HepG2 (cell line): ENCODE measurements at regions not wholly inside any gene's neighbourhood (a gene's known extent, or its start where the extent isn't known, plus 50 kb on each side); places are given as distances from the start of the nearest gene placed in this dataset.

Experiments used
- HMG20A ChIP-seq: IDR thresholded peaks from 2 replicates; pipeline ENCODE4 v1.6.1; 2016; ENCODE audit warnings: borderline replicate concordance
- MIXL1 ChIP-seq: IDR thresholded peaks from 2 replicates; pipeline ENCODE4 v1.6.1; 2016
- SATB2 ChIP-seq: sonication (generic); formaldehyde crosslinking; IDR thresholded peaks from 2 replicates; pipeline ENCODE4 v1.5.0; 2020; ENCODE audit warnings: missing genetic modification reagents
- ZNF253 ChIP-seq: sonication (generic); formaldehyde crosslinking; IDR thresholded peaks from 2 replicates; pipeline ENCODE4 v1.8.0; 2022; ENCODE audit warnings: mild to moderate bottlenecking, missing genetic modification reagents, borderline replicate concordance
- ZNF530 ChIP-seq: sonication (generic); formaldehyde crosslinking; IDR thresholded peaks from 2 replicates; pipeline ENCODE4 v1.5.0; 2020; ENCODE audit warnings: low read depth, mild to moderate bottlenecking, missing genetic modification reagents
- ZNF652 ChIP-seq: IDR thresholded peaks from 2 replicates; pipeline ENCODE4 v1.6.1; 2016; ENCODE audit warnings: low read depth, borderline replicate concordance
- ZNF703 ChIP-seq: sonication (generic); formaldehyde crosslinking; IDR thresholded peaks from 2 replicates; pipeline ENCODE4 v1.5.1; 2020; ENCODE audit warnings: missing genetic modification reagents, mild to moderate bottlenecking, moderate library complexity, borderline replicate concordance
- ZNF749 ChIP-seq: sonication (generic); formaldehyde crosslinking; IDR thresholded peaks from 2 replicates; pipeline ENCODE4 v1.8.0; 2022; ENCODE audit warnings: mild to moderate bottlenecking, missing genetic modification reagents, moderate library complexity, borderline replicate concordance
- ZNF780A ChIP-seq: sonication (generic); formaldehyde crosslinking; IDR thresholded peaks from 2 replicates; pipeline ENCODE4 v1.8.0; 2022; ENCODE audit warnings: mild to moderate bottlenecking, missing genetic modification reagents, moderate library complexity
- TF ChIP-seq, protein P1 (sequence below): sonication (generic); formaldehyde crosslinking; IDR thresholded peaks from one replicate; pipeline ENCODE4 v1.5.1; 2020; ENCODE audit warnings: mild to moderate bottlenecking, missing genetic modification reagents; ENCODE audit errors: not compliant biosample characterization
- TF ChIP-seq, protein P2 (sequence below), 2 experiments: sonication (generic) in 1 of 2; formaldehyde crosslinking in 1 of 2; IDR thresholded peaks; 2 replicates each; pipeline versions ENCODE4 v1.5.1 to v1.6.1; 2011 to 2020; ENCODE audit warnings: borderline replicate concordance in 1 of 2, low read depth in 1 of 2, low read length in 1 of 2, mild to moderate bottlenecking in 1 of 2, missing genetic modification reagents in 1 of 2, moderate library complexity in 1 of 2
- TF ChIP-seq, protein P3 (sequence below): IDR thresholded peaks from 2 replicates; pipeline ENCODE4 v1.6.1; 2016; ENCODE audit warnings: low read depth, missing genetic modification reagents, missing compliant biosample characterization

DNA sequence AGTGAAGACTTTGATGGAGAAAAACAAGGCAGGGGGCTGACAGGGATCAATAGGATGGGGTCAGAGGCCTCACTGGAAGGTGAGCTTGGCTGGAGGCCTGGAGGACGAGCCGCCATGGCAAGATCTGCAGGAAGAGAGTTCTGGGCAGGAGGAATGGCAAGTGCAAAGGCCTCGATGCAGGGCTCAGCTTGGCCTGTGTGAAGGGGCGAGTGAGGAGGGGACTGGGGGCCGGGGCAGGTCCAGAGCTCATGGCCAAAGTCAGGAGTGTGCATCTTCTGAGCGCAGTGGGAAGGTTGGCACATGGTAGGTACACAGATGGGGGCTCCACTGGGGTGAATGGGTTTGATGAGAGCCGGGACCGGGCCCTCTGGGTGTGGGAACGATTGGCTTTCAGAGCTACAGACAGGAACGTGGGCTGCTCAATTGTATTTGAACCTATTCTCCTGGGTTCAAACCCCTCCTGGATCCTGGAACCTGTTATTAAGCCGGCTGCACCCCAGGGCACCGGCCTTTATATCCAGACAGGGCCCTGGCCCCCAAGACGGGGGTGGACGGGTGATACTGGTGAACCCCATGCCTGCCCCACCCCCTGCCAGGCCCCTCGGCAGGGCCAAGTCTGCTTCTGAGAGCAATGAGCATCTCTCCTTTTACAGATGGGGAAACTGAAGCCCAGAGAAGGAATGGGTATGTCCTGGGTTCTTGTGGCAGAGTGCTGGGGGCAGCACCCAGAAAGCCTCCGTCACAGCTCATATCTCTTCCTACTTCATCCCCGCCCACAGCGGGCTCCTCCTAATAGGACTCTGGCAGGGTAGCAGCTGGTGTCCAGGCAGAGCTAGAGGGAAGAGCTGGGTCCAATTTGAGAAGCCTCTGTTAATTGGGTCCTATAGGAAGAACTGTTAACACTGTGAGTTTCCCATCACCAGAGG is 106.1 kb downstream of the CEBPB start (continued):
- TF ChIP-seq, protein P1, sequence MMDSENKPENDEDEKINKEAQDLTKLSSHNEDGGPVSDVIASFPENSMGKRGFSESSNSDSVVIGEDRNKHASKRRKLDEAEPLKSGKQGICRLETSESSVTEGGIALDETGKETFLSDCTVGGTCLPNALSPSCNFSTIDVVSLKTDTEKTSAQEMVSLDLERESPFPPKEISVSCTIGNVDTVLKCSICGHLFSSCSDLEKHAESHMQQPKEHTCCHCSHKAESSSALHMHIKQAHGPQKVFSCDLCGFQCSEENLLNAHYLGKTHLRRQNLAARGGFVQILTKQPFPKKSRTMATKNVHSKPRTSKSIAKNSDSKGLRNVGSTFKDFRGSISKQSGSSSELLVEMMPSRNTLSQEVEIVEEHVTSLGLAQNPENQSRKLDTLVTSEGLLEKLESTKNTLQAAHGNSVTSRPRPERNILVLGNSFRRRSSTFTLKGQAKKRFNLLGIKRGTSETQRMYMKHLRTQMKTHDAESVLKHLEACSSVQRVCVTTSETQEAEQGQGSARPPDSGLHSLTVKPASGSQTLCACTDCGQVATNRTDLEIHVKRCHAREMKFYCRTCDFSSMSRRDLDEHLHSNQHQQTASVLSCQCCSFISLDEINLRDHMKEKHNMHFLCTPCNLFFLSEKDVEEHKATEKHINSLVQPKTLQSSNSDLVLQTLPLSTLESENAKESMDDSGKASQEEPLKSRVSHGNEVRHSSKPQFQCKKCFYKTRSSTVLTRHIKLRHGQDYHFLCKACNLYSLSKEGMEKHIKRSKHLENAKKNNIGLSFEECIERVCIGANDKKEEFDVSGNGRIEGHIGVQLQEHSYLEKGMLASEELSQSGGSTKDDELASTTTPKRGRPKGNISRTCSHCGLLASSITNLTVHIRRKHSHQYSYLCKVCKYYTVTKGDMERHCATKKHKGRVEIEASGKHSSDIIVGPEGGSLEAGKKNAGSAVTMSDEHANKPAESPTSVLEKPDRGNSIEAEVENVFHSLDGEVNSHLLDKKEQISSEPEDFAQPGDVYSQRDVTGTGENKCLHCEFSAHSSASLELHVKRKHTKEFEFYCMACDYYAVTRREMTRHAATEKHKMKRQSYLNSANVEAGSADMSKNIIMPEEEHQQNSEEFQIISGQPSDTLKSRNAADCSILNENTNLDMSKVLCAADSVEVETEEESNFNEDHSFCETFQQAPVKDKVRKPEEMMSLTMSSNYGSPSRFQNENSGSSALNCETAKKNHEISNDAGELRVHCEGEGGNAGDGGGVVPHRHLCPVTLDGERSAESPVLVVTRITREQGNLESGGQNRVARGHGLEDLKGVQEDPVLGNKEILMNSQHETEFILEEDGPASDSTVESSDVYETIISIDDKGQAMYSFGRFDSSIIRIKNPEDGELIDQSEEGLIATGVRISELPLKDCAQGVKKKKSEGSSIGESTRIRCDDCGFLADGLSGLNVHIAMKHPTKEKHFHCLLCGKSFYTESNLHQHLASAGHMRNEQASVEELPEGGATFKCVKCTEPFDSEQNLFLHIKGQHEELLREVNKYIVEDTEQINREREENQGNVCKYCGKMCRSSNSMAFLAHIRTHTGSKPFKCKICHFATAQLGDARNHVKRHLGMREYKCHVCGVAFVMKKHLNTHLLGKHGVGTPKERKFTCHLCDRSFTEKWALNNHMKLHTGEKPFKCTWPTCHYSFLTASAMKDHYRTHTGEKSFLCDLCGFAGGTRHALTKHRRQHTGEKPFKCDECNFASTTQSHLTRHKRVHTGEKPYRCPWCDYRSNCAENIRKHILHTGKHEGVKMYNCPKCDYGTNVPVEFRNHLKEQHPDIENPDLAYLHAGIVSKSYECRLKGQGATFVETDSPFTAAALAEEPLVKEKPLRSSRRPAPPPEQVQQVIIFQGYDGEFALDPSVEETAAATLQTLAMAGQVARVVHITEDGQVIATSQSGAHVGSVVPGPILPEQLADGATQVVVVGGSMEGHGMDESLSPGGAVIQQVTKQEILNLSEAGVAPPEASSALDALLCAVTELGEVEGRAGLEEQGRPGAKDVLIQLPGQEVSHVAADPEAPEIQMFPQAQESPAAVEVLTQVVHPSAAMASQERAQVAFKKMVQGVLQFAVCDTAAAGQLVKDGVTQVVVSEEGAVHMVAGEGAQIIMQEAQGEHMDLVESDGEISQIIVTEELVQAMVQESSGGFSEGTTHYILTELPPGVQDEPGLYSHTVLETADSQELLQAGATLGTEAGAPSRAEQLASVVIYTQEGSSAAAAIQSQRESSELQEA (CRISPR knock-in tag), result no peak
- TF ChIP-seq ZNF652 (CRISPR knock-in tag), result no peak
- TF ChIP-seq ZNF530, result no peak
- TF ChIP-seq ZNF780A, result no peak
- TF ChIP-seq ZNF703 (CRISPR knock-in tag), result no peak
- TF ChIP-seq ZNF253 (CRISPR knock-in tag), result no peak
- TF ChIP-seq, protein P2, sequence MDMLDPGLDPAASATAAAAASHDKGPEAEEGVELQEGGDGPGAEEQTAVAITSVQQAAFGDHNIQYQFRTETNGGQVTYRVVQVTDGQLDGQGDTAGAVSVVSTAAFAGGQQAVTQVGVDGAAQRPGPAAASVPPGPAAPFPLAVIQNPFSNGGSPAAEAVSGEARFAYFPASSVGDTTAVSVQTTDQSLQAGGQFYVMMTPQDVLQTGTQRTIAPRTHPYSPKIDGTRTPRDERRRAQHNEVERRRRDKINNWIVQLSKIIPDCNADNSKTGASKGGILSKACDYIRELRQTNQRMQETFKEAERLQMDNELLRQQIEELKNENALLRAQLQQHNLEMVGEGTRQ (IDR thresholded peaks at IDR 0.05; ENCODE audit: low read depth, low read length), result no peak
- TF ChIP-seq, protein P2 (CRISPR knock-in tag; IDR thresholded peaks at IDR 0.05; ENCODE audit: borderline replicate concordance), result no peak
- no peak for TF ChIP-seq MIXL1 (CRISPR knock-in tag)
- TF ChIP-seq, protein P3, sequence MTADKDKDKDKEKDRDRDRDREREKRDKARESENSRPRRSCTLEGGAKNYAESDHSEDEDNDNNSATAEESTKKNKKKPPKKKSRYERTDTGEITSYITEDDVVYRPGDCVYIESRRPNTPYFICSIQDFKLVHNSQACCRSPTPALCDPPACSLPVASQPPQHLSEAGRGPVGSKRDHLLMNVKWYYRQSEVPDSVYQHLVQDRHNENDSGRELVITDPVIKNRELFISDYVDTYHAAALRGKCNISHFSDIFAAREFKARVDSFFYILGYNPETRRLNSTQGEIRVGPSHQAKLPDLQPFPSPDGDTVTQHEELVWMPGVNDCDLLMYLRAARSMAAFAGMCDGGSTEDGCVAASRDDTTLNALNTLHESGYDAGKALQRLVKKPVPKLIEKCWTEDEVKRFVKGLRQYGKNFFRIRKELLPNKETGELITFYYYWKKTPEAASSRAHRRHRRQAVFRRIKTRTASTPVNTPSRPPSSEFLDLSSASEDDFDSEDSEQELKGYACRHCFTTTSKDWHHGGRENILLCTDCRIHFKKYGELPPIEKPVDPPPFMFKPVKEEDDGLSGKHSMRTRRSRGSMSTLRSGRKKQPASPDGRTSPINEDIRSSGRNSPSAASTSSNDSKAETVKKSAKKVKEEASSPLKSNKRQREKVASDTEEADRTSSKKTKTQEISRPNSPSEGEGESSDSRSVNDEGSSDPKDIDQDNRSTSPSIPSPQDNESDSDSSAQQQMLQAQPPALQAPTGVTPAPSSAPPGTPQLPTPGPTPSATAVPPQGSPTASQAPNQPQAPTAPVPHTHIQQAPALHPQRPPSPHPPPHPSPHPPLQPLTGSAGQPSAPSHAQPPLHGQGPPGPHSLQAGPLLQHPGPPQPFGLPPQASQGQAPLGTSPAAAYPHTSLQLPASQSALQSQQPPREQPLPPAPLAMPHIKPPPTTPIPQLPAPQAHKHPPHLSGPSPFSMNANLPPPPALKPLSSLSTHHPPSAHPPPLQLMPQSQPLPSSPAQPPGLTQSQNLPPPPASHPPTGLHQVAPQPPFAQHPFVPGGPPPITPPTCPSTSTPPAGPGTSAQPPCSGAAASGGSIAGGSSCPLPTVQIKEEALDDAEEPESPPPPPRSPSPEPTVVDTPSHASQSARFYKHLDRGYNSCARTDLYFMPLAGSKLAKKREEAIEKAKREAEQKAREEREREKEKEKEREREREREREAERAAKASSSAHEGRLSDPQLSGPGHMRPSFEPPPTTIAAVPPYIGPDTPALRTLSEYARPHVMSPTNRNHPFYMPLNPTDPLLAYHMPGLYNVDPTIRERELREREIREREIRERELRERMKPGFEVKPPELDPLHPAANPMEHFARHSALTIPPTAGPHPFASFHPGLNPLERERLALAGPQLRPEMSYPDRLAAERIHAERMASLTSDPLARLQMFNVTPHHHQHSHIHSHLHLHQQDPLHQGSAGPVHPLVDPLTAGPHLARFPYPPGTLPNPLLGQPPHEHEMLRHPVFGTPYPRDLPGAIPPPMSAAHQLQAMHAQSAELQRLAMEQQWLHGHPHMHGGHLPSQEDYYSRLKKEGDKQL (CRISPR knock-in tag), result no peak
- no peak for TF ChIP-seq ZNF749 (CRISPR knock-in tag)
- TF ChIP-seq HMG20A (CRISPR knock-in tag), result no peak
- no peak for TF ChIP-seq SATB2 (CRISPR knock-in tag)
